A673 (cell line): ENCODE measurements at regions not wholly inside any gene's neighbourhood (a gene's known extent, or its start where the extent isn't known, plus 50 kb on each side); places are given as distances from the start of the nearest gene placed in this dataset.

Experiments
- BruUV-seq: library from RNA; stranded (reverse); fragments of 400-500 nt; replicated peaks from 2 replicates; lab custom pipeline; 2021; lab: Mats Ljungman, UMichigan
- CTCF ChIA-PET: fragments of 300-600 bp; sonication (Branson Sonifier 250); formaldehyde crosslinking; loops from one replicate; lab custom pipeline; 2022; ENCODE audit warnings: antibody characterized with exemption; lab: Charles Lee
- POLR2A ChIA-PET: fragments of 300-600 bp; sonication (Branson Sonifier 250); formaldehyde crosslinking; loops from one replicate; lab custom pipeline; 2022; ENCODE audit warnings: antibody characterized with exemption; ENCODE audit not compliant: low non-redundant PET; lab: Charles Lee
- DNase-seq: peaks from one replicate; pipeline ENCODE4 v3.0.0-alpha.2; 2015; ENCODE audit warnings: low spot score
- H3K27ac ChIP-seq: fragments of 200-600 bp; sonication (generic); 2 replicates; pipeline ENCODE4 v1.5.1; 2016; ENCODE audit warnings: mixed run types, low read depth, mild to moderate bottlenecking, mixed read lengths, antibody characterized with exemption, low read length; ENCODE audit not compliant: poor library complexity, severe bottlenecking
- H3K27me3 ChIP-seq: fragments of 200-600 bp; sonication (generic); replicated peaks from 2 replicates; pipeline ENCODE4 v1.6.1; 2017; ENCODE audit warnings: mixed run types, low read depth, mild to moderate bottlenecking, mixed read lengths, antibody characterized with exemption, low read length; ENCODE audit not compliant: insufficient read depth, poor library complexity
- H3K36me3 ChIP-seq: fragments of 200-600 bp; sonication (generic); 2 replicates; pipeline ENCODE4 v1.6.1; 2016; ENCODE audit warnings: mixed run types, mild to moderate bottlenecking, mixed read lengths, antibody characterized with exemption, low read length; ENCODE audit not compliant: insufficient read depth, poor library complexity, severe bottlenecking
- H3K4me1 ChIP-seq: fragments of 200-600 bp; sonication (generic); 2 replicates; pipeline ENCODE4 v1.6.1; 2017; ENCODE audit warnings: mixed run types, mild to moderate bottlenecking, mixed read lengths, antibody characterized with exemption, low read length; ENCODE audit not compliant: insufficient read depth, poor library complexity, severe bottlenecking
- H3K4me3 ChIP-seq: fragments of 200-600 bp; sonication (generic); 2 replicates; pipeline ENCODE4 v1.5.1; 2016; ENCODE audit warnings: low read depth, mixed run types, mild to moderate bottlenecking, mixed read lengths, low read length; ENCODE audit not compliant: poor library complexity, severe bottlenecking
- H3K9me3 ChIP-seq: fragments of 200-600 bp; sonication (generic); 2 replicates; pipeline ENCODE4 v1.6.1; 2016; ENCODE audit warnings: mixed run types, low read depth, mild to moderate bottlenecking, mixed read lengths, antibody characterized with exemption, low read length; ENCODE audit not compliant: poor library complexity, severe bottlenecking
- CTCF ChIP-seq: fragments of 300-800, 200-600 bp; sonication (generic); conservative IDR thresholded peaks from 2 replicates; pipeline ENCODE4 v1.5.1; 2017; ENCODE audit warnings: low read depth, mild to moderate bottlenecking, antibody characterized with exemption, low read length, moderate library complexity, mixed read lengths
- EZH2 ChIP-seq: fragments of 200-600 bp; sonication (generic); IDR thresholded peaks from 2 replicates; pipeline ENCODE4 v1.6.1; 2017; ENCODE audit warnings: borderline replicate concordance, low read depth, mild to moderate bottlenecking, mixed read lengths, antibody characterized with exemption, low read length; ENCODE audit not compliant: poor library complexity, severe bottlenecking
- intact Hi-C: fragments of 100-400 bp; cut with micrococcal nuclease; formaldehyde crosslinking; loops from one replicate; pipeline ENCODE4 v1.10.0; 2022; ENCODE audit not compliant: unreplicated experiment

- Histone ChIP-seq H3K4me3 (no peak overlapping the region), H3K36me3 (no peaks in the 10 kb centered on the region), H3K9me3 (no peaks in the 10 kb centered on the region), H3K27ac (no peak overlapping the region), H3K27me3 (no peaks in the 10 kb centered on the region), H3K4me1 (no peaks in the 10 kb centered on the region)
- intact Hi-C loops: no loop called here
- ChIA-PET POLR2A (no interaction called here), CTCF (no interaction called here)
- BruUV-seq: no TSS peak
- no peak for TF ChIP-seq EZH2
- no peak for TF ChIP-seq CTCF
- DNase-seq: no peak
These were observed 104.8 kb upstream of the CCDC68 start for GRCh38 chr18:55064073-55064472.

GRCh38 chr18:55054021-55054990 lies 95.0 kb upstream of the CCDC68 start:
- intact Hi-C loops: no loop called here
- POLR2A ChIA-PET: interaction anchor here (0.6 kb wide), 1 partner anchor 549 kb away, joined by 3 read pairs; no protein-coding TSS in a partner anchor
- Histone ChIP-seq H3K27me3 (peaks cover 17% of the 10 kb centered on the region), H3K9me3 (no peaks in the 10 kb centered on the region), H3K27ac (no peak overlapping the region), H3K4me3 (no peak overlapping the region), H3K4me1 (no peaks in the 10 kb centered on the region), H3K36me3 (no peaks in the 10 kb centered on the region)
- TF ChIP-seq CTCF (no peak), EZH2 (no peak)
- DNase-seq: no peak
- BruUV-seq: no TSS peak
- CTCF ChIA-PET: no interaction called here

GRCh38 chr18:55048892-55049291 lies 89.6 kb upstream of the CCDC68 start:
- intact Hi-C loops: no loop called here
- ChIA-PET POLR2A (no interaction called here), CTCF (no interaction called here)

More at GRCh38 chr18:55048892-55049291, 89.6 kb upstream of the CCDC68 start:
- Histone ChIP-seq H3K4me3 (no peak overlapping the region), H3K27me3 (no peaks in the 10 kb centered on the region), H3K36me3 (no peaks in the 10 kb centered on the region), H3K27ac (no peak overlapping the region), H3K4me1 (no peaks in the 10 kb centered on the region), H3K9me3 (no peaks in the 10 kb centered on the region)
- BruUV-seq: no TSS peak
- no peak for TF ChIP-seq CTCF
- TF ChIP-seq EZH2: no peak
- no peak for DNase-seq
